VCaP (cell line): ENCODE measurements at regions not wholly inside any gene's neighbourhood (a gene's known extent, or its start where the extent isn't known, plus 50 kb on each side); places are given as distances from the start of the nearest gene placed in this dataset.

ENCODE experiments used
- H3K27ac ChIP-seq: fragments of 450-650 bp; 2 replicates; pipeline ENCODE4 v1.5.1; 2017
- TF ChIP-seq, protein P1 (sequence below): fragments of 450-650 bp; conservative IDR thresholded peaks from 2 replicates; pipeline ENCODE4 v1.5.1; 2017; ENCODE audit warnings: mild to moderate bottlenecking, moderate library complexity

GRCh38 chr14:84252706-84253105 is 1277.2 kb upstream of the FLRT2 start:
- H3K27ac ChIP-seq: no peak overlapping the region
- TF ChIP-seq, protein P1, sequence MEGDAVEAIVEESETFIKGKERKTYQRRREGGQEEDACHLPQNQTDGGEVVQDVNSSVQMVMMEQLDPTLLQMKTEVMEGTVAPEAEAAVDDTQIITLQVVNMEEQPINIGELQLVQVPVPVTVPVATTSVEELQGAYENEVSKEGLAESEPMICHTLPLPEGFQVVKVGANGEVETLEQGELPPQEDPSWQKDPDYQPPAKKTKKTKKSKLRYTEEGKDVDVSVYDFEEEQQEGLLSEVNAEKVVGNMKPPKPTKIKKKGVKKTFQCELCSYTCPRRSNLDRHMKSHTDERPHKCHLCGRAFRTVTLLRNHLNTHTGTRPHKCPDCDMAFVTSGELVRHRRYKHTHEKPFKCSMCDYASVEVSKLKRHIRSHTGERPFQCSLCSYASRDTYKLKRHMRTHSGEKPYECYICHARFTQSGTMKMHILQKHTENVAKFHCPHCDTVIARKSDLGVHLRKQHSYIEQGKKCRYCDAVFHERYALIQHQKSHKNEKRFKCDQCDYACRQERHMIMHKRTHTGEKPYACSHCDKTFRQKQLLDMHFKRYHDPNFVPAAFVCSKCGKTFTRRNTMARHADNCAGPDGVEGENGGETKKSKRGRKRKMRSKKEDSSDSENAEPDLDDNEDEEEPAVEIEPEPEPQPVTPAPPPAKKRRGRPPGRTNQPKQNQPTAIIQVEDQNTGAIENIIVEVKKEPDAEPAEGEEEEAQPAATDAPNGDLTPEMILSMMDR: no peak

DNA sequence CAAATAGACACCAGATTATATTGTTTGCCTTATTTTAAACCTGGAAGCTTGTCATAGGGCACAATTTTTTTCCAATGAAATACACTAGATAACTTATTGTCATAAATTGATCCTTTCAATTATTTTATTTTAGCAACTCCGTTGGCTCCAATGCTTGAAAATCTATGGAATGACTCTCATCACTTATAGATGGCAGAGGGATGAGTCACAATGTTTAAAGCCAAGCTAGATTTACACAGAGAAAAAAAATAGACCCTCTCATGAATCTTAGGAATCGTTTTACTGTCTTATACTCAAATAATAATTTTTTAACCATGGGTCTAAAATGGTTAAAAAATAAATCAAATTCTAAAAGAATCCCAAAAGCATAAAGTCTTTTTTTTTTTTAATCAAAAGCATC is 1276.6 kb upstream of the FLRT2 start:
- TF ChIP-seq, protein P1: no peak

DNA sequence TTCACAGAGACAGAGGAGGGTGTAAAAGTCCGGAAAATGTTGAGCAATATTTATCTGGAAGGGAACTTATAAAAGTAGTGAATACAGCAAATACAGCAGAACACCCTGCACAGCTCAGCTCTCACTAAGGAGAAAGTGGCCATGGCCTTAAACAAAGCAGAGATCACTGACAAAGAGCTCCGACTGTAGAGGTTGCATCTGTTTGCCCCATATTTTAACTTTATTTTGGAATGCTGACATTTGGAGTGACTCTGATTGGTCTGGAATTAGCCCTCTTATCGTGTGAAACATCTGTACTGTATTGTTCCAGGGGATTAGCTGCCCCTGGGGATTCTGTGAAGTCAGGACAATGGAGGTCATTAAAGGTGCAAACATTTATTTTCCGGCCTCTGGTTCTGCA is 1275.7 kb upstream of the FLRT2 start:
- H3K27ac ChIP-seq: no peak overlapping the region
- TF ChIP-seq, protein P1: no peak

More for the DNA sequence above, 1276.6 kb upstream of the FLRT2 start:
- no peak overlapping the region for H3K27ac ChIP-seq

DNA sequence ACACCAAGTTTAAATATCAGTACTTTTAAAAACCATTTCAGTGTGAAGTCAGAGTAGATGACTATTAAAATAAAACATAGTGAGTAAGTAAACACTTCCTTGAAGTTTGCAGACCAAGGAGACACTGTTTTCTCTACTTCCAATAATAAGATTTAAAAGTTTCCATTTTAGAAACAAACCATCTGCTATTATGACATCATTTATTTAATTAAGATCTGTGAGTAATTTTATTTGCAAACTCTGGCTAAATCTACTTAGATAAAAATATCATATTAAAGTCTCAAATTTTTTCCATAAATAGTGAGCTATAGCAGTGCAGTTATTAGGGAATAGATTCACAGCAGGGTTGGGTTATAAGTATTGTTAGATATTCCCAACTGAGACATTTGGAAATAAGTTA is 1267.0 kb upstream of the FLRT2 start:
- TF ChIP-seq, protein P1: no peak
- no peak overlapping the region for H3K27ac ChIP-seq

DNA sequence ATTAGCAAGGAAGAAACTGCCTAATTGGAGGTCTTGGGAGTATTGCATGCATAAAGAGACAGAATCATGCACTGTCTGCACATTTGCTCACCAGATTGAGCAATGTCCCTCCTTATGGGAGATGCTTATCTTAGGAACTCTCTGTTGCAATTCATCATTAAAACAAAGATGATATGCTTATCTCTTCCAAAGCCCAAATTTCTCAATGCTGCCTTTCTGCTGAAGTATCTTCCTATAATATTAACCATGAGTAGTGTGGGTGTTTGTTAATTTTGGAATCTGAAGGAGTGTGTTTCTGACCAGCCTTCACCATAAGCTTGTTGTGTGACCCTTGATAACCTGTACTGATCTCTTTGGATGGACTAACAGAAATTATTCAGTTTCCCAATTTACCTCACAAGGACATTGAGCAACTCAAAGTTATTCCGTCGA is 1257.6 kb upstream of the FLRT2 start:
- H3K27ac ChIP-seq: no peak overlapping the region
- TF ChIP-seq, protein P1: no peak

DNA sequence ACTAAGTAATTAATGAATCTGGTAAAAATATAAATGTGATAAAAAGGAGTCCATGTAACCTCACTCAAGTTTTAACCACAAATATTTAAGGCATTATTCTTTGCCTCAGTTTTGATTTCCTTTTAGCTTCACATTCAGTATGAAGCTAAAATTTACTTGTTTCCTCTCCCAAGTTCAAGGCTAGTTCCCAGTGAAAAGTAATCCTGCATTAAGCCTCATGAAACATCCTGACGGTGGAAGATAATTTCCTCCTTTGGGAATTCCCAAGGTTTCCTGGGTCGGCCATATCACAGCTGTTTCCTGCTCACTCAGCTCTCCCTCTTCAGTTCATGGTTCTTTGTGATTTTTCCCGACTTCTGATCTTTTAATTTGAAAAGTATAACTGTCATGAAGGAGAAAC is 1256.8 kb upstream of the FLRT2 start:
- H3K27ac ChIP-seq: no peak overlapping the region

GRCh38 chr14:84282618-84283017 is 1247.3 kb upstream of the FLRT2 start:
- H3K27ac ChIP-seq: no peak overlapping the region
- TF ChIP-seq, protein P1: no peak

More for the DNA sequence above, 1256.8 kb upstream of the FLRT2 start:
- TF ChIP-seq, protein P1: no peak

- TF ChIP-seq, protein P1: no peak
- no peak overlapping the region for H3K27ac ChIP-seq
These were observed 1241.2 kb upstream of the FLRT2 start for GRCh38 chr14:84288781-84289180.
